GM21786 (cell line): ENCODE measurements at regions not wholly inside any gene's neighbourhood (a gene's known extent, or its start where the extent isn't known, plus 50 kb on each side); places are given as distances from the start of the nearest gene placed in this dataset.

ENCODE experiments used
- ATAC-seq: cut with Tn5 transposase; IDR thresholded peaks from one replicate; pipeline ENCODE4 v1.9.1; 2021; ENCODE audit not compliant: unreplicated experiment

DNA sequence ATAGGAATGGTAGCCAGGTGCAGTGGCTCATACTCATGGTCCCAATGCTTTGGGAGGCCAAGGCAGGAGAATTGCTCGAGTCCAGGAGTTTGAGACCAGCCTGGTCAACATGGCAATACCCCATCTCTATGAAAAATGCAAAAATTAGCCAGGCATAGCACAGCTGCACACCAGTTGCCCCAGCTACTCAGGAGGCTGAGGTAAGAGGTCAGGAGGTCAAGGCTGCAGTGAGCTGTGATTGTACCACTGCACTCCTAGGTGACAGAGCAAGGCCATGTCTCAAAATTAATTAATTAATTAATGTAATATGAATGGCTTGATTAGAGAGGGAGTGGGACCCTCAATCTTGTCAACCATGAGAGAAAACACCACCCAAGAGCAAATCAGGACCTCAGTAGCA, 198.7 kb upstream of the DUSP10 start:
- peak; percentile 19 for ATAC-seq

DNA sequence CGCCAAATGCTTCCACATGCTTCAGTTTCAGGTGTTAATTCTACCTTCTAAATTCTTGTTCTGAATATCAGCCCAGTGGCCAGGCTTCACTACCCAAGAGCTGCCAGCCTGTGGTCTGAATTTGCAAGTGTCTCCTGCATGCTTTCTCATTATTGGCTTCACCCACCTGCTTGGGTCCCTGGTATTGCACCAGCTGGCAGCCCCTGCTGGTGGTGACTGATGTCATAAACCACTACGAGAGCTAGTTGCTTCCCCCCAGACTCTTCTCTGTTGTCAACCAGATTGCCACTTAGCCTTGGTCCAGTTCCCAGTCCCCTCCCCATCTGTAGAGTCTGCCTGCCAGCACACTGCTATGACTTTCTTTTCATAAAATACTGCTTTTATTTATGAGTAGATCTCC, 197.7 kb upstream of the DUSP10 start:
- peak; percentile 84 for ATAC-seq

DNA sequence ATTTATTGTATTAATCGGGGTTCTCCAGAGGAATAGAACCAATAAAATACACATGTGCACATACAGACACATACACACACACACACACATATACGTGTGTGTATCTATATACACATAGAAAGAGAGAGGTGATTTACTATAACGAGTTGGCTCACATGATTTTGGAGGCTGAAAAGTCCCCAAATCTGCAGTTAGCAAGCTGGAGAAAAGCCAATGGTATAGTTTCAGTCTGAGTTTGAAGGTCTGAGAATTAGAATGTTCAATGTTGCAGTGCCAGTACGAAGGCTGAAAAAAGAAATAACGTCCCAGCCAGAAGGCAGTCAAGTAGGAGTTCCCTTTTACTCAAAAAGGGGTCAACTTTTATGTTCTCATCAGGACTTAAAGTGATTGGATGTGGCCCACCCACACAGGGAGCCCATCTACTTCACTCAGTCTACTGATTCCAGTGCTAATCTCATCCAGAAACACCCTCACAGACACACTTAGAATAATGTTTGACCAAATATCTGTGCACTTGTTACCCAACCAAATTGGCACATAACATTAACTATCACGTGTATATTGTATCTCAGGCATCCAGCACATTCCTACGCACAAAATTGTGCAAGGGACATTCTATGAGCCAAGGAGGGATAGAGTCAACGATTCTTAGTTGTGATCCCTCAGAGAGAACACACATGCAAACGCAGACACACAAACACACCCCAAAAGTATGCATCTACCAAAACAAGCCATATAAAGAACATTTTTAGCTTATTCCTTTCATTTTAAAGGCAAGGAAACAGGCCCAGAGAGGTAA, 195.5 kb upstream of the DUSP10 start:
- peak; percentile 40 for ATAC-seq

DNA sequence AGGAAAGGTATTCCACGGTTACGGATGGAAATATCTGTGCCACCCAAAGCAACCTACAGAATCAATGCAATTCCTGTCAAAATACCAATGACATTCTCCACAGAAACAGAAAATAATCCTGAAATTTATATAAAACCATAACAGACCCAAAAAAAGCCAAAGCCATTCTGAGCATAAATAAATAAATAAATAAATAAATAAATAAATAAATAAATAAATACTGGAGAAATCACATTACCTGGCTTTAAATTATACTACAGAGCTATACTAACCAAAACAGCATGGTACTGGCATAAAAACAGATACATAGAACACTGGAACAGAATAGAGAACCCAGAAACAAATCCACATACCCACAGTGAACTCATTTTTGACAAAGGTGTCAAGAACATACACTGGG, 191.9 kb upstream of the DUSP10 start:
- ATAC-seq, result no peak

DNA sequence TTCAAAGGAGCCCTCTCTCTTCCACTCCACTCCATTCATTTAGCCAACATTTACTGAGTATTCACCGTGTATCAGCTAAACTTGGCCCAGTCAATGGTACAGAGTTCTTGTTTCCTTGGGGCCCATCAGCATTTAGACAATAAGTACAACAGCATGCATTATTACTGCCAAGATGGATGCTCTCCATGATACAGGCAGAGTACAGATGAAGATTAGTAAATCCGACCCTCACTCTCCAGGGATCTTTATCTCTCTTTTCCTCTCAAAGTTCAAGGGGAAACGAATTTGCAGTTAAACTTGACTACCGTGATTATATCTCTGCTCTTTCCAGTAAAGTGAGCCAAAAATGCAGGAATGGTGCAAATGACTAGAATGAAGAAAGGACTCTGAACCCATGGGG, 184.6 kb upstream of the DUSP10 start:
- ATAC-seq, result no peak

DNA sequence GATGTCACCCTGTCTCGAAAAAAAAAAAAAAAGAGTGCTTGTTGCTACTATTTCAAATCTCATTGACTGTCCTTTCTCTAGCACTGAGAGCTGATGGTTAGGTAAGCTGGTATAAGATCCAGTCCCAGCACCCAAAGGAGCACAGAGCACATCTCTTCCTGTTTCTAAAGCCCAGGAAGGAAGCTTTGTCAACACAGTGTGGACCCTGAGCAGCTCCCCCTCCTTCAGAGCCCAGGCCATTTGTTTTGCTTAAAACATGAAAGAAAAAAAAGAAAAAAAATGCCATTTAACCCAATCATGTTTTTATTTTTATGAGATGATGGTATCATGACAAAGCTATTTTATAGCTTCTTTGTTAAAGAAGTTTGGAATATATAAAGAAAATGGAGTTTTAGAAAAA, 184.1 kb upstream of the DUSP10 start:
- ATAC-seq, result no peak

DNA sequence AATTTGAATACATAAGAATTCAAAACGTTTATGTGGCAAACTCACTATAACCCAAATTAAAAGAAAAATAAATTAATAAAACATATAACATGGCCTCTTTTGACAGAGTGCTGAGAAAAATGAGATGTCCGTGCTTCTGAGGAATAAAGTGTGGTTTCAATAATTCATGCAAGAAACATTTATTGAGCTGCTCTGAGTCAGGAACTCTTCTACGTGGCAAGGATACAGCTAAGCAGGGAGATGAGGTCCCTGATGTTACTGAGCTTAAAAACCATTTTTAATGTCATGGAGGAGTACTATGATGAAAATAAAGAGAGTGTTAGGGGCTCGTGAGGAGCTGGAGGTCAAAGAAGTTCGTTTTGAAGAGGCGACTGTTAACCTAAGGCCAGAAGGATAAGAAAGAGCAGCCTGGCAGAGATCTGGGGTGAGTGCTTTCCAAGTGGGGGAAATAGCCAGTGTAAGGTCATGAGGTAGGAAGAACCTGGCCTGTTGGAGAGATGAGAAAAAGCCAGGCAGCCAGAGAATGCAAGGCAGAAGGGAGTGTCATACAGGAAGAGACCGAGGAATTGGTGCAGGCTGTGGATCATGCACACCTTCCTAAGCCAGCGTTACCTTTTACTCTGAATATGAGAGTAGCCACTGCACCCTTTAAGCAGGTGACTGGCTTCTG, 182.2 kb upstream of the DUSP10 start:
- ATAC-seq, result no peak

DNA sequence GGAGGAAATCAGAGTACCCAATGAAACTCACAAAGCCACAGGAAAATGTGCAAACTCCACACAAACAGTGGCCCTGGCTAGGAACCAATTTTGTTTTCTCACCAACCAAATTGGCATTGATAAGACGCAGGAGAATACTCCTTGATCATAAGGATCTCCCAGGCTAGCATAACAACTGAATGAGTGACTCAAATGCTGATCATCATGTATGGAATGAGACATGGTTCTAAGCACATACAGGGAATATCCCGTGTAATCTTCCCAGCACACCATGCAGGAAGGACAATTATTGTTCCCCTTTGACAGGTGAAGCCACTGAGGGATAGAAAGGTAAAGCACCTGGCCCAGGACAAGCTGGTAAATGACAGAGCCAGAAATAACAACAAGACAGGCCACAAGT, 180.0 kb upstream of the DUSP10 start:
- no peak for ATAC-seq

DNA sequence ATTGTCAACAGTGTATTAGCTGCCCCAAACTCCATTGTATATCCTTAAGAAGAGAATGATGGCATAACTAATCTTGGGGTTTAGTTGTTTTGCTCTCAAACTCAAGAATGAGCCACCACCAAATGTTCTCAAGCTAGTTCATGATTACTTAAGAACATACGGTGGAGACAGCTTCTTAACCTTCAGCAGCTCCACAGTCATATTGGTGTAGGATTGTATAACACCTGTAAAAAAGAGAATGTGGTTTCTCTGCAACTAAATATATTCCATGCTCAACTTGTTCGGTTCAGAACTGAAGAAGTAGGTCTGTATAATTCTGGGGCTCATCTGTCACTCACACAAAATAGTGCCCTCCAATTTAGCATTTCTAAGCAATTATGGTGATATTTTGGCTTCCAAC, 177.9 kb upstream of the DUSP10 start:
- ATAC-seq, result no peak

DNA sequence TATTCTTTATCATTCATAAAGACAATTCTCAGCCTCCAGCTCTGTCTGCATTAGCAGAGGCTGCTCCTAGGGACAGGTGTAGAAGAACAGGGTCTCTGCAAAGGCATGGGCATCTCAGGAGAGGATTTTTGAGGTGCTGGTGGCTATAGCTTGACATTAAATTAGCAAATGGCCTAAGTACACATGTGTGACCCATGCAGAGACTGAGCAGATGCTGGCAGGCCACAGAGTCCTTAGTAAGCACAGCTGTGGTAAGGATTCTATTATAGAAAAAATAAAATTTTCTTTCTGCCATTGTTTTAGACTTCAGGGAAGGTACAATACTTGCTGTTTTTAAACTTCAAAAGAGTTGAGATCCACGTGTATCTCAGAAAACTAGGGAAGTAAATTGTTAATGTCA, 177.5 kb upstream of the DUSP10 start:
- ATAC-seq, result no peak

DNA sequence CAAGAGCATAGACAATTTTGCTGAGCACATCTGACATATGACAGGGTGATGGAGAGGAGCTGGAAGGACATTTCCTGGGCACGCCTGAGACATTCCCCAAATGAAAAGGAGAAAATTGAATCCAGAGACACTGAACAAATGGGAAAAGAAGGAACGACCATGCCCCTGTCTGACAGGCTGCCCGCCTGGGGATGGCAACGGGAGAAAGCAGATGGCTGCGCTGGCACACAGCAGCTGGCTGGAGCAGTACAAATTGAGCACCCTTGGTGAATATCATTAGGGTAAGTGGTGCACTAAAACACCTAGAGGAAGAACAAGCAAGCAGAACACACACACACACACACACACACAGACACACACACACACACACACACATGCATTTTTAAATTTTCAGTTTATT, 174.3 kb upstream of the DUSP10 start:
- ATAC-seq, result no peak

DNA sequence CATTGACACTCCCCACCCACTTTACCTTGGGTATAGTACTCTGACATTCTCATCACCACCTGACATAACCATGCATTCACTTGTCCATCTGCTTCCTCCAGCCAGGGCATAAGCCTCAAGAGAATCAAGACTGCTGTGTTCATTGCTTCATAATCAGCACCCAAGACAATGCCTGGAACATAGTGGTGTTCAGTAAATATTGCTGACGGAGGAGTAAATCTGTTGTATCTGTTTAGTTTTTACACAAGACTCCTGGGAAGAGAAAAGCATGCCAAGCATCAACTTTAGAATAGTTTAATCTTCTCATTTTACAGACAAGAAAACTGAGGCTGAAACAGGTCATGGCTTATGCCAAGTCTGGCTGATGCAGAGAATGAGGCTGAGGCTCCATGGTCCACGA, 173.9 kb upstream of the DUSP10 start:
- ATAC-seq, result no peak

DNA sequence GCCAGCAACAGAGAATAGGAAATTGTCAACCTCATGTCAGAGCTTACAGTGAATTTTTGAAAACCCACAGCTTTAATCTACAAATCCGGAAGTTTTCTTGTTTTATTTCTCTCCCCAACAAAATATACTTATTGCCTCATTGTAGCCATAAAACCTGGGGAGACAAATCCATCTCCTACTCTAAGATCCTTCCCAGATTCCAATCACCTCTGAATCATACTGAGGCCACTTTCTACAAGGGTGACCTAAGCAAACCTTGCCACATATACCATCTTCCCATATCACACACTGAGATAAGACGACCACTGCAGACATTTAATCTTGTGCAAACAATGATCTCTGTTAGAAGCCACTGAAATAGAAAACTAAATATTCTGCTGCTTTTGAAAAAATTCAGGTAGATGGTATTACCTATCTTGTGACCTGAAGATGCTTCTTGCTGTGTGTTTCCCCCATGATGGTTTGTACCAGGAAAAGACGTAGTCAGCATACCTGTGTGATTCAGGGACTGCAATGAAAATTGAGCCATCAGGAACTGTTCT, 171.5 kb upstream of the DUSP10 start:
- ATAC-seq, result no peak

DNA sequence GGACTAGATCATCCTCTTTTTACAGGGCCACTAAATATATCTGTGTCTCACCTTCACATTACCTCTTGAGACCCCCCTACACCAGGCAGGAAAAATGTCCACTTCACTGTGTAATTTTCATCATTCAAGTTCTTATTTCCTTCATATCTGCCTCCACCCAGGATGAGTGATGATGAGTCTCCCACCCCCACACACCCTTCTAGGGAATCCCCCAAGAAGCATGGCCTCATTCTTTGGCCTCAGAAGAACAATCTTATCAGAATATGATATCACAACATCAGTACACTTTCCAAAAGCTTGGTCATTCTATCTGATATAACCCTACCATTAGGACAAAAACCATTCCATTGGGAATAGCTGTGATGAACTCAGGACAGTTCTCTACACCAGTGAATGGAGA, 170.3 kb upstream of the DUSP10 start:
- ATAC-seq, result no peak

DNA sequence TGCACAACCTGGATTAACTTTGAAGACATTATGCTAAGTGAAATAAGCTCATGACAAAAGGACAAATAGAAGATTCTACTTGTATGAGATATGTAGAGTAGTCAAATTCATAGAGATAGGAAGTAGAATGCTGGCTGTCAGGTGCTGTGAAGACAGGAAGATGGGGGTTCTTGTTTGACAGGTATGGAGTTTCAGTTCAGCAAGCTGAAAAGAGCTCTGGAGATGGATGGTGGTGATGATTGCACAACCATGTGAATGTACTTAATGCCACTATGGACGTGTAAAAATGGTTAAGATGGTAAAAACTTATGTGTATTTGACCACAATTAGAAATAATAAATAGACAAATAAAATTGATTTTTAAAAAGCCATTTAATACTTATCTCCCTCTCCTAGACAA, 169.8 kb upstream of the DUSP10 start:
- peak; percentile 72 for ATAC-seq

DNA sequence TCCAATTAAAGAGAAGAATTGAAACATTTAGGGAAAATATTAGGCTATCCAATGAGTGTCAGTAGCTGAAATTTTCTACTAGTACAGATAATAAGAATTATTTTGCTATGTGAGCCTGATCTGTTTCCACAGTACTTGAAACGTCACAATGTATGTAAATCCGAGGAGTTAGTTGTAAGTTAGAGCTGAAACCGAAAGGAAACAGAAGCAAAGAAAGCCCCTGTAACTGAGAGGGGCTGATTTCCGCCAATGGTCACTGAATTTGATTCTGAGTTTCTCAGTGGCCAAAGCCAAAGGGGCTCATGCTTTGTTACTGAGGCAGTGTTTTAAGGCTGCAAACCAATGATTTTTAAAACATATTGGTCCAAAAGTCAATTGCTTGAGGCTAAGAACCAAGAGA, 168.3 kb upstream of the DUSP10 start:
- ATAC-seq, result no peak

DNA sequence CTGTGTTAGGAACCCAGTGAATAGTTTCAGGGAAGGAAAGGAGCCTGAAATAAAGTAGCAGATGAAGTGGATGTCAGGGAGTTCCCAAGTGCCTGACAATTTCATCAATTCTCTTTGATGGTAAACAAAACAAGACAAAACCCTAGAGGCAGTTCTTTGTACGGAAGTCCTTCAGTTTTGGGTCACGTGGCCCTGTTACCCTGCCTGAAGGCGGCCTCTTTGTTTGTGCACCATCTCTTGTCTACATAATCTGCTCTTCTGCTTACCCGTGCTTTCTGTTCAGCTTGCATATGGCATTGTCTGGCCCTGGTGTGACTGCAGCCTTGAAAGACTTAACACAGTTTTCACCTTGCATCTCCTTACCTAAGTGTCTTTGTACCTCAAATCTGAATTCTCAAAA, 166.7 kb upstream of the DUSP10 start:
- no peak for ATAC-seq

DNA sequence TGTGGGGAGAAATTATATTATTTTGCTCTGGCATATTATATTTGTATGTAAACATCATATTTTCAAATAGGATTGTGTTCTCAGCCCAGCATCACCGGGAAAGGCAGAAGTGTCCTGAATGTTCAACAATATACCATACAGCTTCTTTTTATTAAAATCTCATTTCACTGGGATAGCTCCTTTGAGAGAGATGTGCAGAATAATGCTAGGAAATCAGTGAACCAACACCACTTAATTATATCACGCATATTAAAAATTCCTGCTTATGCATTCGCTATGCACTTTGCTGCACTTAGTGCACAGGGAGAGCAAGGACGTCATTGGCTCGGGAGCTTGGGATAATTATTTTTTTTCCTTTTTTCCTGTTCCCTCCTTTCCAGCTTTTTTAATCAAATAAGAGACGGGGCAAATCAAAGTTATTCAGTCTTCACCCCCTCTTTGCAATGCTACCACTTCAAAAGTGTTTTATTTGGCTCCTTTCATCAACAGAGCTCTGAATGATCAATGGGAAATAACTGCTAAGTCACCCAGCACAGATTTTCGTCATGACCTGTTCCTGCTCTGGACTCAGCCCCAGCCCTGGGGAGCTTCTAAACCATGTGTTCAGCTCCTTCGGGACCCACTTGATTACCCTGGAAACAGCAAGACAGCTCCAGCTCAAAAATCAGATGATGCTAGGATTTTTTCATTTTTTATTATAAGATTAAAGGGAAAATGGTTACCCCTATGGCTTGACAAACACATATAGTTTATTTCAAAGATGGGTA, 165.5 kb upstream of the DUSP10 start:
- ATAC-seq, result no peak

DNA sequence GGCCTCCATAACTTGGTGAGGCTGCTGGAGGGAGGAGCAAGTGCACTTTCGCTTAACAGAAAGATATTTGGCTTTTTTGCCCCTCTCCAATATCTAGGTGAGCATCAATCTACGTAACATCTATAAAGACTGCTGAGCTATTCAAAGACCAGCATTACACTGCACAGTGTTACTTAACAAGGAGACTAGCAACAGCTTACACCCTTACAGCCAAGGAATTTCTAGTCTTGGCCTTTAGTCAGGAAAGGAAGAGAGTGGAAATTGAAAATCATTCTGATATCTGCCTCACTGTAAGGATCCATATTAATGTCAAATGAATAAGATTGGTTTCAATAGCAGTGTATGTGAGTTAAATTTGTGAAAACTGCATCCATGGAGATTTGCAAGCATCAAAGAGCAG, 163.9 kb upstream of the DUSP10 start:
- no peak for ATAC-seq

DNA sequence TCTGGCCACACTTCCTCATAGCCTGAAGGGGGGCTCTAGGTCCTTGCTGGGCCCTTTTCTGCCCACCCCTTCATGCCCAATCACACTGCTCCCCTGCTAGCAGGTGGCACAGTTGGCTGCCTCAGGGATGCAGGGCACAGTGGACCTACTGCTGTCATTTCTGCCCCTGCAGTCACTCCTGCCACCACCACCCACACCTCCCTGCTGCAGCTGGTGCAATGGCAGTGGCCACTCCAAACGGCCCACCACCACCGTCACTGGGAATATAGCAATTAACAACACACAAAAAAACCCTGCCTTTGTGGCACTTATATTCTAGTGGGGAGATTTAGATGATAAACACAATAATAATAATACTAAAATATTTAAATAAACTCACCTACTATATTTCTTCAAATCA, 162.4 kb upstream of the DUSP10 start:
- ATAC-seq, result no peak

DNA sequence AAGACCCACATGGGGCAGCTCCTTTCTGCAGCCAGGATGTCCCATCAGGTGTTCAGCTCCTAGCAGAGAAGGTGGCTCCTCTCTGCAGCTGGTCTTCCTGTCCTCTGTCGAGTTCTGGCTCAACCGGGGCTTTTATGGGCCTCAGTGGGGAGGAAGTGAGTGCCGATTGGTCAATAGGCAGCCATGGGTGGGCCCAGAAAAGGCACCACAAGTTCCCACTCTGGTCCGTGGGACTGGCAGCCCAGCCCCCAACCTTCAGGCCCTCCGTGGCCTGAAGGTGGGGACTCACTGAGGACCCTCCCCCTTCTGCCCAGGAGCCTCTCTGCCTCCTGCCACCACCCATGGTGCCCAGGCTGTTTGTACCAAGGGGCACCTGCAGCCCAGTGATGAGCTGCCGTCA, 161.7 kb upstream of the DUSP10 start:
- no peak for ATAC-seq

DNA sequence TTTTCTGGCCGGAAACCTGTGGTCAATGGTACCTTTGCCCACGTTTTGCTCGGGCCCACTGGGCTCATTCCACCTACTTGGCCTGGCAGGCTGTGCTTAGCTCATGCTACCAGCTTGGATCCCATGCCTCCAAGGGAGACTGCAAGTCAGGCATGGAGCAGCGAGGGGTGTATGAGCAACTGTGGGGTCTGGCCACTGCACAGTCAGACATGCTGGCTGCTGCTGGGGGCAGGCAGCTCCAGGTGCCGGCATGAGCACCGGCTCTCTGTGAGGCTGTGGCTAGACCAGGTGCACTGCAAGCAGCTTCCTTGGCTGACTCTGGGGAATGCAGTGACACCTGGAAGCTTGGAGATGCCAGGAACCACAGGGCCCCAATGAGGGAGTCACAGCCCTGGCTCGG, 161.1 kb upstream of the DUSP10 start:
- ATAC-seq, result no peak
